ENCODE measurements at regions not wholly inside any gene's neighbourhood (a gene's known extent, or its start where the extent isn't known, plus 50 kb on each side); places are given as distances from the start of the nearest gene placed in this dataset.

- DNase-seq (ENCODE audit: low read depth, low spot score), result no peak
Measured at GRCh38 chr10:29925771-29926692, 133.4 kb downstream of the JCAD start.

GRCh38 chr10:29924436-29924835 is 134.9 kb downstream of the JCAD start:
- no peak for DNase-seq (ENCODE audit: low read depth, low spot score)

GRCh38 chr10:29923416-29923965 is 135.9 kb downstream of the JCAD start:
- DNase-seq (ENCODE audit: low read depth, low spot score), result no peak

GRCh38 chr10:29922892-29923291 is 136.5 kb downstream of the JCAD start:
- no peak for DNase-seq (ENCODE audit: low read depth, low spot score)

- DNase-seq (ENCODE audit: low read depth, low spot score), result no peak
Measured at GRCh38 chr10:29922226-29922625, 137.2 kb downstream of the JCAD start.

- no peak for DNase-seq (ENCODE audit: low read depth, low spot score)
Measured at GRCh38 chr10:29921071-29921446, 138.3 kb downstream of the JCAD start.

- no peak for DNase-seq (ENCODE audit: low read depth, low spot score)
Measured at GRCh38 chr10:29920408-29921070, 138.8 kb downstream of the JCAD start.

- DNase-seq (ENCODE audit: low read depth, low spot score), result no peak
Measured at GRCh38 chr10:29918623-29919400, 140.6 kb downstream of the JCAD start.

- DNase-seq (ENCODE audit: low read depth, low spot score), result no peak
Measured at GRCh38 chr10:29917311-29917710, 142.1 kb downstream of the JCAD start.

GRCh38 chr10:29916669-29917068 is 142.7 kb downstream of the JCAD start:
- no peak for DNase-seq (ENCODE audit: low read depth, low spot score)

GRCh38 chr10:29914986-29915785 is 144.2 kb downstream of the JCAD start:
- DNase-seq (ENCODE audit: low read depth, low spot score), result no peak

GRCh38 chr10:29908962-29909361 is 150.4 kb downstream of the JCAD start:
- no peak for DNase-seq (ENCODE audit: low read depth, low spot score)

- DNase-seq (ENCODE audit: low read depth, low spot score), result no peak
Measured at GRCh38 chr10:29900865-29901264, 158.5 kb downstream of the JCAD start.

- DNase-seq (ENCODE audit: low read depth, low spot score), result no peak
Measured at GRCh38 chr10:29897999-29898716, 161.2 kb downstream of the JCAD start.

- no peak for DNase-seq (ENCODE audit: low read depth, low spot score)
Measured at GRCh38 chr10:29897430-29897829, 162.0 kb downstream of the JCAD start.

- no peak for DNase-seq (ENCODE audit: low read depth, low spot score)
Measured at GRCh38 chr10:29896053-29896452, 163.3 kb downstream of the JCAD start.

GRCh38 chr10:29895456-29895855 is 163.9 kb downstream of the JCAD start:
- no peak for DNase-seq (ENCODE audit: low read depth, low spot score)

- DNase-seq (ENCODE audit: low read depth, low spot score), result no peak
Measured at GRCh38 chr10:29888321-29888720, 171.1 kb downstream of the JCAD start.

- no peak for DNase-seq (ENCODE audit: low read depth, low spot score)
Measured at GRCh38 chr10:29886299-29886698, 173.1 kb downstream of the JCAD start.

- no peak for DNase-seq (ENCODE audit: low read depth, low spot score)
Measured at GRCh38 chr10:29883231-29883630, 176.2 kb downstream of the JCAD start.

Measured in iPS DF 19.7 (cell line).